GM19351 (cell line): ENCODE measurements at regions not wholly inside any gene's neighbourhood (a gene's known extent, or its start where the extent isn't known, plus 50 kb on each side); places are given as distances from the start of the nearest gene placed in this dataset.

Experiments used
- ATAC-seq: cut with Tn5 transposase; IDR thresholded peaks from one replicate; pipeline ENCODE4 v1.9.1; 2021; ENCODE audit warnings: mild to moderate bottlenecking, moderate library complexity; ENCODE audit not compliant: unreplicated experiment

DNA sequence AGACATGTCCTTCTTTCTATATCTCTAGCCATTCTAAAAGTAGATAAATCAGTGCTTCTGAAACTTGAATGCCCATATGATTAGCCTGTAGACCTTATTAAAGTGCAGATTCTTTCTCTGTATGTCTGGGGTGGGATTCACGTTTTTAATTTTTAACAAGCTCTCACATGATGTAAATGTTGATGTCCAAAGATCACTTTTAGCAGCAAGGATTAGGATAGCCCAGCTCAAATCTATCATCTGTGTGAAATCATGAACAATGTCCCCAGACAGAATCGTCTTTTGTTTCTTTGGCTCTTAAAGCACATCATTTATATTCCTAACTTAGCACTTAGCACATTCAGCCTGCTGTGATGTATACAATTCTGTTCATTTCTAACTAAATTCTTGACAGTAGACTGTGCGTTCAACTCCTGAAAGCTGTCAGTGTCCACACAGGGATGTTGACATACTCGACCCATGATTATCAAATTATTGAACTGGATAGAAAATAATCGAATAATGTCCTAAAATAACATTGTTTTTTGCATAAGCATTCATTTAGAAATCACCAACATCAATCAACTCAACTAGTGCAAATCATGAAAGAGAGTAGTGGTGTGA is 102.1 kb upstream of the MLIP start:
- no peak for ATAC-seq

DNA sequence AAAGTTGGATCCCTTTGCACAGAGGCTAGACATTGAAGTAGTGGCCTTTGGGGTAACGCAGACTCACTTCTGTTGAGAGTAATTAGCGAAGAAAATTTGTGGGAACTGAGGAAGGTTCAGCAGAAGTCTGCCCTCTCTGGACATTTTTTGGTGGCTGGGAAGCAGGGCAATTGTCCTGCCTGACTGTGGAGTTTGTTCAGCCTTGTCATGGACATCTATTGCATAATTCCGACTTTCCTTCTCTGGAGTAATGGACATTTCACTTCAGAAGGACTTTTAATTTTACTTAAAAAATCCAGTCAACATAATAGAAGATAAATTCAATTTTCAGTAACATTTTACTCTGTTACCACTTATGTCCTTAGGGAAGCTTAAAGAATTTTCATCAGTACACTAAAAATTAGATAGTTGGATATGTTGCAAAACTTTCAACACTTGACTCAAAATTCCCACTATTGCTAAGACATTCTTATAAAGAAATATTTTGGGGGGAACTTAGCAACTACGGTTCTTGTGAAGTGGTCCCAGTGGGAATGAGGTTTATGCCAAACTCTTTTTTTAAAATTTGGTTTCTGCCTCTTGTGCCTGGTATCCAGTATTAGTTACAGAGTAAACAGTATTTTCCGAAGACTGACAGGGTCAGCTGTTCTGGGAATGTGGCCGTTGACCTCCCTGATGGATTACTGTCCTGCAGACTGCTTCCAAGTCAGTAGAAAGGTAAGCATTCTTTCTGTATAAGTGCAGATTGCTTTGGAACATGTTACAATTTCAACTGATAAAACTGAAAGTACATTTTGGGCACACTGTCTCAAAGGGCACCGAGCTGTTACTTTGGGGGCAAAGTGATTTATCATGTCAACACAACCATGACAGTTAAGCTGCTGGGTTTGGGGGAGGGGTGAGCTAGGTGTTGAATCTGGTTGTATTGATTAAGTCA is 100.6 kb upstream of the MLIP start:
- no peak for ATAC-seq

DNA sequence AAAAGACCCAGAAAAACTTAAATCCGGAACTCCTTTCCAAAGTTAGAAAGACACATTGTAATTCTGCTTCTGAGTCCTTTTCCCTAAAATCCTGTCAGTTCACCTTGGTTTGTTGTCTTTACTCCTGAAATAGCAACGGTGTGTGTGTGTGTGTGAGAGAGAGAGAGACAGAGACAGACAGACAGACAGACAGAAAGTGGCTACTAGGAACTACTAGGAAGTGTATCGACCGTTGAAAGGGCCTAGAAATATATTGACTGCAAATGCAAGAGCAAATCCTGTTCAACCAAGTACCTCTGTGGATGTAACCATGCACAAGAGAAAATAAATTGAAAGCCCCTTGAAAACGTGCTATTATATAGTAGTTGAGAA is 100.0 kb upstream of the MLIP start:
- ATAC-seq: no peak

DNA sequence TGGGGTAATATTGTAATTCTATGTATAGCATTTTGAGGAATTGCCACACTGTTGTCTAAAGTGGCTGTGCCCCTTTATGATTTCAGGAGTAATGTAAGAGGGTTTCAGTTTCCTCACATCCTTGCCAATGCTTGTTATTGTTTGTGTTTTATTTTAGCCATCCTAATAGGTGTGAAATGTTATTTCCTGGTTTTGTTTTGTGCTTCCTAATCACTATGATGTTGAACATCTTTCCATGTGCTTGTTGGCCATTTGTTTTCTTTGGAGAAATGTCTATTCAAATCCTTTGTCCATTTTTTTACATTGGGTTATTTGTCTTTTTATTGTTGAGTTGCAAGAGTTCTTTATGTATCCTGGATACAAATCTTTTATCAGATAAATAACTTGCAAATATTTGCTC is 97.3 kb upstream of the MLIP start:
- no peak for ATAC-seq

DNA sequence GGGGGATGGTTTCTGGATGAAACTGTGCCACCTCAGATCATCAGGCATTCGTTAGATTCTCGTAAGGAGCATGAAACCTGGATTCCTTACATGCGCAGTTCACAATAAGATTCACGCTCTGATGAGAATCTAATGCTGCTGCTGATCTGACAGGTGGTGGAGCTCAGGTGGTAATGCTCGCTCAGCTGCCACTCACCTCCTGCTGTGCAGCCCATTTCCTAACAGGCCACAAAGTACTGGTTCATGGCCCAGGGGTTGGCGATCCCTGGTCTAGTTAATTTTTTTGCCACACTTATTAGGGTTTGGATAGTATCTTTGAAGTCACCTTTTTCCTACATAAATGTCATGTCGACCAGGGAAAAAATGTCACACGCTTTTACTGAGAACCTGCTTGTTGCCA is 96.8 kb upstream of the MLIP start:
- no peak for ATAC-seq

DNA sequence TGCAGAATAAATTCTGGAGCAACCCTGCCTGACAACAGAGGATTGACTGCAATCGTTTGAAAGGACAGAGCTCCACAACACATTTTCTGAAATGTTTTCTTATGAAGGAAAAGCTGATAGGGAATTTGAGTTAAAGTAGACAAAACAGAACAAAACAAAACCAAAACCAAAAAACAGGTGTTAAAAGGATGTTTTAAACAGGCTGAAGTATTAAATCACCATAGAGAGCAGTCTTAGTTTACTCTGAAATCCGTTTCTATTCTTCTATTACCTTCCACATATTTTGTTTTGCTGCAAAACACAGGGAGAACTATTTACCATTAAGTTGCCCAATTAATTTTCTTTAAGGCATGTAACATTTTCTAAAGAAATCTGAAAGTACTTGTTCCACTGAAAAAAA is 93.4 kb upstream of the MLIP start:
- no peak for ATAC-seq

DNA sequence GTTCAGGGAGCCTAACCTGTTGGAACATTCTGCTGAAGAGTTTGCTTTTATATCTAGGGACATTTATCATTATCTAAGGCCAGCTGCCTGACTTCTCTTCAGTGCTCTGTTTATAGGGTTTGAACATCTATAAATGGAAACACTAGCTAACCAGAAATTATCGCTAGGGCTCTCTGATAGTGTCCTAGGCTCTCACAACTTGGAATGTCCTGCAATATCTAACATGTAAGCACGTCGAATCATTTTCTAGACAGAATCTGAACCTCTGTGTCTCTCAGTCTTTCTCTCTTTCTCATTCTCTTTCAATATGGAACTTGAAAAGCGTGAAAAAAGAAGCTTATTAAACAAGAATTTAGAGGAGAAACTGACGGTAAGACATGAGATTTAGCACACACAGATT is 92.5 kb upstream of the MLIP start:
- no peak for ATAC-seq

DNA sequence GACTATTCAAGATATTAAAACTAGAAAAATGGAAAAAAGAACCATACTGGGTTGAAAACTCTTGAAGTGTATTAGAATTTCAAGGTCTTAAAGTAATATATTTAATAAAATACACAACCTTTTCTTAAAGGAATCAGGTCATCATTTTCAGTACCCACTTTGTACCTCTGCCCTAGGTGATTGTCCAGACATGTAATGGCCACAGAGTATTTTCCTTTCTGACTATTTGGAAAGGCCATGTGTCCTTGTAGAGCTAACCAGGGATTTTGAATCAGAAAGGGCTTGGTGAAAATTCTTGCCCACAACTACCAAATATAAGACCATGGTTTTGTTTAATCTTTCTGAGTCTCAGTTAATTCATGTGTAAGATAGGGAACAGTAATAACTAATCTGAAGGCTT is 91.4 kb upstream of the MLIP start:
- no peak for ATAC-seq

DNA sequence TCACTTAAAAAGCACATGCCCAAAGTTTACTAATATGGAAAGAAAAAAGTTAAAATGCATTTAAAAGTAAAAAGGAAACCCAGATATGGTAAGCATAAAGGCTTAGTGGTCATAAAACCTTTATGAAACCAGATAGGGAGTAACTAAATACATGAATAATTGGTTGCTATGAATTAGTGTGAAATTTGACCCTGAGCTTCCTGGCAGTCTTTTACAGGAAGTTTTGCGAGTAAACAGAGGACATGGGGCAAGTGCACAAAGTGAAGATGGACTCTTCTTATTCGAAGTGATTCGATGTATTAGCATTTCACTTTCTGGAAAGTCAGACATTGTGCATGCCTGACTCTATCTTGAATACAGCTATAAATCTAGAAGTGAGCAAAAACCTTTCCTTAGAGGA is 90.9 kb upstream of the MLIP start:
- ATAC-seq: no peak

DNA sequence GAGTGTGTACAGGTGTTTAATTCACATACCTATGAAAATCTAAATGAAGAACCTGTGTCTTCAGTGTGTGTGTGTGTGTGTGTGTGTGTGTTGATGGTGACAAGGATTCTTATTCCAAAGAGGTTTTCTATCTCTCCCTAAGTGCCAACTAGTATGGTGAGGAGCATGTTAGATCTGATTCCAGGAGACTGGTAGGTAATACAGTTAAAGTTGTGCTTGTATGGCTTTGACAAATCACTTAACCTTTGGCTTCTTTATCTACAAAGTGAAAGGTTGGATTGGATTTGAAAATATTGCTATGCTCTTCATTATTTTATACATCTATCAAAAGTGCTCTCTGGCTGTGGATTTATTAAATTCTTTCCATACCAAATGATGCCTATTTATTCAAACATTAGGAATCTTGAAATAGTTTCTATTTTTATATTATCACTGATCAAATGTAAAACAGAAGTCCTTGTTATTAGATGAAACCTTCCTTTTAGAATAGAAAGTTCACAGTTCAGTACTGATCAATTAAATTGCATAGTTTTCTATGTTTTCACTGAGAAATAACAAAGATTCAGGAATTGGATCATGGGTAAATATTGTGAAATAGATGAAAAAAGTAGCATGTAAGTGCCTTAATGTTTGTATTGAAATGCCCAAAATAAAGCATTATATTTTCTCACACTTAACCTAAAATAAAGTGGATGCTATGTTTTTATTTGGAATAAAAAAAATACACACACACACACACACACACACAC is 84.4 kb upstream of the MLIP start:
- ATAC-seq: no peak

DNA sequence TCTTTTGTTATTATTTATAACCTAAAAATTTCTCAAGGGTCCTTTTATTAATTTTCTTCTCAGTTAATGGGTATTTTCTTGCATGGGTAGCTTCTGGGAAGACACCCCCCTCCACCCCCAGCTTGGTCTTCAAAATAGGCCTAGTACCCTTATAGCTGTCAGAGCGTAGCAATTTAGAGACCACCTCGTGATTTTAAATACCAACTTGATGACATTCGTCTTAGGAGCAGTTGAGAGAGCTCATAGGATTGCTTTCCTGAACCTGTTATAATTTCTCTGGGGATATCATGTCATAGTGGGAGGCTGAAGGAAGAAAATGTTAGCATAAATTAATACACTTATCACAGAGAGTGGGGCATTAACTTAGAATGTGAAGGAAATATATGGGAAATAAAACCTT is 83.1 kb upstream of the MLIP start:
- no peak for ATAC-seq

DNA sequence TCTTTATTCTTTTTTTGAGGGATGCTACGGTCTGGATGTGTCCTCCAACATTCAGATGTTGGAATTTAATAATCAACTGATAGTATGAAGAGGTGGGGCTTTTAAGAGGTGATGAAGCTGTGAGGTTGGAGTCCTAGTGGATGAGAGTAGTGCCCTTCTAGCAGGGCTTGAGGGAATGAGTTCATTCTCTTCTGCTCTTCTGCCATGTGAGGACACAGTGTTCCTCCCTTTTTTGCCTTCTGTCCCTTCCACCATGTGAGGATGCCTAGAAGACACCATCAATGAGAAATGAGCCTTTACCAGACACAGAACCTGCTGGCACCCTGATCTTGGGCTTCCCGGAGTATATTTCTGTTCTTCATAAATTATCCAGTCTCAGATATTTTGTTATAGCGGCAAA is 82.1 kb upstream of the MLIP start:
- no peak for ATAC-seq

DNA sequence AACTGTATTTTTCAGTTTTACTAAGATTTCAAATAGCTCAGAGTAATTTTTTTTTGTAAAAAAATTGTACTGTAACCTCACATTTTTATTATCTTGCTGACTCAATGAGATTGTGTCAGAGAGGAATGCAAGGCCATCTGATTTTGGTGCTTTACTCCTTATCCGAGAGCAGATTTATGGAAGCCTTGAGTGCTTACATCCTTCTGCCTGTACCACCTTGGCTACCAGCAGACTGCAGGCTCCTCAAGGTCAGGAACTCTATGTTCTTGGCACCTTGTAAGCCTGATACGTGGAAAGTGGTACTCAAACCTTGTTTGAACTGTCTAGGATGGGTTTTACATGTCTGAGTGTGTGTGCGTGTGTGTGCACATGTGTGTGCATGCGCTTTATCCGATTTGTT is 80.1 kb upstream of the MLIP start:
- no peak for ATAC-seq

DNA sequence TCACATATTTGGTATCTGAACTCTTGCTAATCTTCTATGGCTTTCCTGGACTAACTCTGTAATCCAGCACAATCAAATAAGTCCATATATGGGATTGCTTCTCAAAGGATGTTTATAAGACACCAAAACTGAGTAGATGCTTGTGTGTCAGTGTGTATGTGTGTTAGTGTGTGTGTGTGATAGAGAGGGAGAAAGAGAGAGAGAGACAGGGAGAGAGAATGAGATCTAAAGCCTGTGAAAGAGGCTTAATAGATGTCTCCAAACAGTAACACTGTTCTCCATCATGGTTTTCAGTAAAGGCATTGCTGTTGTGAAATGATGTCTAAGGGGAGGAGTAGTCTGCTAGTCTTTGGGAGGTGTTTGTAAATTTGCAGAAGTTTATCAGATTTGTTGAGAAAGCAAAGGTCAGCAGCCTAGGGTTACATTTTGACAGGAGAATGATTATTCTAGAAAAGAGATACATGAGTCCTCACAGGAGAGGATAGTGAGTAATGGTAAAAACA is 73.9 kb upstream of the MLIP start:
- ATAC-seq: no peak

DNA sequence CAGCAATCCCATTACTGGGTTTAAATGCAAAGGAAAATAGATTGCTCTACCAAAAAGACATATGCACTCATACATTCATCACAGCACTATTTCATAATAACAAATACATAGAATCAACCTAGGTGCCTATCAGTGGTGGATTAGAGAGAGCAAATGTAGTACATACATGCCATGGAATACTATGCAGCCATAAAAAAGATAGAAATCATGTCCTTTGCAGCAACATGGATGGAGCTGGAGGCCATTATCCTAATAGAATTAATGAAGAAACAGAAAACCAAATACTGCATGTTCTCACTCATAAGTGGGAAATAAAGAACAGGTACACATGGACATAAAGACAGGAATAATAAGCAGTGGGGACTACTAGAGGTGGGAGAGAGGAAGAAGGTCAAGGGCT is 70.7 kb upstream of the MLIP start:
- ATAC-seq: no peak

DNA sequence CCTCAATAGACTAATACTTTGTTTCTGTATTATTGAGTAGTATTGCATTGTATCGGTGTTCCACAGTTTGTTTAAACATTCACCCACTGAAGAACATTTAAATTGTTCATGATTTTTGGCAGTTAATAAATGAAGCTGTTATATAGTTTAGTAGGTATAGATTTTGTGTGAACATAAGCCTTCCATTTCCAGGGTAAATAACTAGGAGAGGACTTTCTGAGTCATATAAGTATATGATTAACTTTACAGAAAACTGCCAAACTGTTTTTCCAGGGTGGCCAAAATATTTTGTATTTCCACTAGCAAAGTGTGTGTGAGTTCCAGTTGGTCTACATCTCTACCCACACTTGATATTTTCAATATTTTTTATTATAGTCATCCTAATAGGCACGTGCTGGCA is 70.0 kb upstream of the MLIP start:
- ATAC-seq: no peak

DNA sequence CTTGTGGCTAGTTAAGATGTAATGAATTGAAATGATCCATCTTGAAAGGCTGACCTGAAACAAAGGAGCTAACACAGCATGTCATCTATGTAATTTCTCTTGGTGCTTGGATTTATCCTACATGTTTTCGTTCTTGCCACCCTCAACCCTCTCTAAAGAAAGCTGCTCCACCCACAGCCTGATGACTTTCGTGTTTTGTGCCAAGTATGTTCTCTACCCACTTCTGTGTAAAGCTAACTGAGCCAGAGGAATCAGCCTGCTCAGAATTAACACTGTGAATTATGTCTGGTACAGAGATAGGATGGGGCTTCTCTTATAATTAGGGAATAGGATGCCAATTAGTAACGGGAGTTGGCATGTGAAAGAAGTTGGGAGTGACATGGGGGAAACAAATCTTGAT is 67.9 kb upstream of the MLIP start:
- ATAC-seq: no peak

DNA sequence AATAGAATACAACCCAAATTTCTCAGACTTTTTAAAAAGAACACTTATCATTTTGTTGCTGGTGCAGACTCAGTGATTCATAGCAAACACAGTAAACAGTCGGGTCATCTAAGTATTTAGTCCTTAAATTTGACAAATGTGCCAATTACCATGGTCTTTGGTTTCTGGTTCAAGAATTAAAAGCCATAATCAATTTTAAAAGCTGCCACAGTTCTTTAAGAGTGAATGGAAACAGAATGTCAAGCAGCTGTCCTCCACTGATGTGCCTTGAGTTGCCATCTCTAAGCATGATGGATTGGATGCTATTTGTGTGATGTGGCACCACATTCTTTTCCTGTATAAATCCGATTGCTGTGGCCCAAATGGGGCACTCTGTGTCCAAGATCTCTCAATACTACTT is 67.2 kb upstream of the MLIP start:
- ATAC-seq: no peak

DNA sequence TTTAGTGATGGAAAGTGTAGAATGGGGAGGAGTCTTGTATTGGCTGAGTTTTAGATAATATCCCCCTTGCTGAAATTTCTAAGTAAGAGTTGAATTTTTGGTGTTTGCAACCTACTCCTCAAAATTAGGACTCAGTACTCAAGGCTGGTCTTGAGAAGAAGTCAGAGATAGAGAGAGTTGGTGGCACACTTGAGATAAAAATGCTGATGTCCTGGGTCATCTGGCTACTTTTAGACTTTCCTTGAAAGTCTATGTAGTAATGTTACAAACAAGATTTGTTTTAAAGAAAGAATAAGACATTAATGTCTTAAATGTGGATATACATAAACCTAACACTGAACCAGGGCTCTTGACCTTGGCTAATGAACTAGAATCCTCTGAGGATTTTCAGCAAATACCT is 62.5 kb upstream of the MLIP start:
- ATAC-seq: no peak

DNA sequence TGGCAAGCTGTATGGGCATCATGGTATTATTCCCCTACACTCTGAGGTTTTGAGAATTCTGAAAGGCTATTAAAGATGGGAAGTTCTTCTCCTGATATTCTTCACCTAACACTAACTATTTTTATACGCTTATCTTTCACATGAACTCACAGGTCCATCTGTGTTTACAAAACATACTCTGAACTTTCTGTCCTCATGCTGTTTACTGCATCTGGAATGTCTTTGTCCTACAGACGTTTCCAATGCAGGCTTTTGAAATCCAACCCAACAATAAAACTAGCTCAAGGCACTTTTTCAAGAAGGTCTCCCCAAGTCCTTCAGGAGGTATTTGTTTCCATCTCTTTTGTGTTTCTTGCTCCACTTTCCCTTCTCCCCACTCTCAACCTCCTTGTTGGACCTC is 60.5 kb upstream of the MLIP start:
- ATAC-seq: no peak

DNA sequence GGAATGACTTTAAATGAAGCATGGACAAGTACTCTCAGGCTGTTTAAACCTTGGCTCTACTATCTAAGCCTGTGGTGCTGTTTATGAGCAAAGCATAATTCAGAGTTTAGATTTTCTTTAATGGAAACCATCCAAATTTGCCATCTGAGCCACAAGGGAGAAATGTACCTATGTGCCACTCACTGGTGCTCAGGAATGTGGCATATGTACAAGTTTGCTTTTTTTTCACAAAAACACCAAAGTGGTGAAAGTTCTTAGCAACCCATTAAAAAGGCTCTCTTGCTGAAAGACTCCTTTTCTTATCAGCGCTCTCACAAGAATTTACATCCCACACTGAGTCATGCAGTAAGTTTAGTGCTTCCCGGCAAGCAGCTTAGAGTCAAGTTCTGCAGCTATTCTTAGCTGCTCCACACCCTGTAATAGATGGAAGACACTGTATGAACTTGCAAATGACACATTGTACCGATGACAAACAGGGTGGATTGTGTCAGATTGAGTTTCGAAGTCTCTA is 57.3 kb upstream of the MLIP start:
- no peak for ATAC-seq

DNA sequence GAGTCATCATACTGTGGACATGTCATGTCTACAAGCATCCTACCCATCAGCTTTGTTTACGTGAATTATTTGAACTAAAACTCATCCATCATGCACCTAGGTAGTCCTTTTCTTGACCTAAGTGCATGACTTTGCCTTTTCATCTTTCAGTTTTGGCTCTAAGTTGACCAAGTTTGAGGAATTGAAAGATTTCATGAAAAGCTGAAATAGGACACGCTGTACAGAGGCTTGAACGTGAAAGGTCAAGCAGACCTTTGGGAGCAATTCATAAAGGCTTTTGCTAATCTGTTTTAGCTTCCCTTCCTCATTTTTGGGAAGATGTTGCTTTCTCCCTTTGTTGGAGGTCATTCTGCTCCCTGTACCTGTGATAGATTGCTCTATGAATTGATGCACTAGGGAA is 55.1 kb upstream of the MLIP start:
- ATAC-seq: no peak
